HG03460 (cell line): ENCODE measurements at regions not wholly inside any gene's neighbourhood (a gene's known extent, or its start where the extent isn't known, plus 50 kb on each side); places are given as distances from the start of the nearest gene placed in this dataset.

Experiments used
- ATAC-seq: cut with Tn5 transposase; IDR thresholded peaks from one replicate; pipeline ENCODE4 v1.9.1; 2021; ENCODE audit not compliant: unreplicated experiment

DNA sequence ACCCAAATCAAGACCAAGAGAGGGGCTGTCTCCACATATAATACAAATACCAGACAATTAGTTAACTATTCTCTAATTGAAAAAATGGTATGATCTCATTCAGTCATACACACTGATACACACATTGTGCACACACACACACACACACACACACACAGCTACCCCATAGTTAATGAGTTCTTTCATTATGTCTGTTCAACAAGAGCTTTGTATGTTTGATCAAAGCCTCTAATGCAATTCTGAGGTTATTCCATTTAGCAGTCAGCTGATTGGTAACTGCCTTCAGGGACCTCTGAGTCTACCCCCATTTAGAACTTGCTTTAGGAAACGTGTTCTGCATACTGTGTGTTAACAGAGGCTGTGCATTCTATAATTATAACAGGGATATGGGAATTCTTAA is 741.4 kb upstream of the LRRTM4 start:
- ATAC-seq = no peak

DNA sequence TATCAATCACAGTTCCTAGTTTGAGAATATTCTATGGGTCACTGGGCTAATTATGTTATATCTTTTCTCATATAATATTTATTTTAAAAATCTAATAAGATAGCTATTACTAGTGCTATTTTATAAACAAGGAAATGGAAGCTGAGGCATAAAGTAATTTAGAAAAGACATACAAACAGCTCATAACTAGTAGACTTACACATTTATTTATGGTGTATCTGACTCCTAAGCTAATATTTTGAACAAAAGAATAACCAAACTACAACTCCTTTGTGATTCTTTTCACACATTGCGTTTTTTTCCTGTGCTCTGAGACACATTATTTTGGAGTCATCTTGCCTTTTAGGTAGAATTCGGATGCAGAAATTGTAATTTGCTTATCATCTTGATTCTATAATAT is 742.0 kb upstream of the LRRTM4 start:
- no peak for ATAC-seq

DNA sequence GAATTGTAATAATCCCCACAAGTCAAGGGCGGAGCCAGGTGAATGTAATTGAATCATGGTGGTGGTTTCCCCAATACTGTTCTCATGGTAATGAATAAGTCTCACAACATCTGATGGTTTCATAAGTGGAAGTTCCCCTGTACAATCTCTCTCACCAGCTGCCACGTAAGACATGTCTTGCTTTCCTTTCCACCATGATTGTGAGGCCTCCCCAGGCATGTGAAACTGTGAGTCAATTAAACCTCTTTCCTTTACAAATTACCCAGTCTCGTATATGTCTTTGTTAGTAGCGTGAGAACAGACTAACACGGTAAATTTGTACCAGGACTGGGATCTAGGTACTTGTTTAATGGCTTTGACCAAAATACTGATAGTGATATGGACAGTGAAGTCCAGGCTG is 744.3 kb upstream of the REG3G start:
- no peak for ATAC-seq

GRCh38 chr2:78290581-78291214 is 734.8 kb upstream of the REG3G start:
- no peak for ATAC-seq

DNA sequence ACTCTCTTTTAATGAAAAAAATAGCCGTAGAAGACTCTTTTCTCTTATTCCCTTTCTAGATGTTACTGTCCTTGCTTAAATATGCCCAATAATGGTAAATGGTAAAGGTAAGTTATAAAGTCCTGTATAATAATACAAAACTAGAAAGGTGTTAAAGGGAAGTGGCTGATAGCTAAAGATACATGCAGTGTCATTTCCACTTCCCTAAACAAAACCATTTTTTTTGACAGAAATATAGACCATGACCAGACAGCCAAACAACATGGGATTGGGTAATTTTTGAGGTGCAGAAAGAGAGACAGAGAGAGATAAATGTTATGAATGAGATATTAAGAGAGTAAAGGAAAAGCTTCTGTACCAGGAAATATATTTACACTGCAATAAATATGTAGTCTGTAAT is 731.7 kb upstream of the REG3G start:
- no peak for ATAC-seq

DNA sequence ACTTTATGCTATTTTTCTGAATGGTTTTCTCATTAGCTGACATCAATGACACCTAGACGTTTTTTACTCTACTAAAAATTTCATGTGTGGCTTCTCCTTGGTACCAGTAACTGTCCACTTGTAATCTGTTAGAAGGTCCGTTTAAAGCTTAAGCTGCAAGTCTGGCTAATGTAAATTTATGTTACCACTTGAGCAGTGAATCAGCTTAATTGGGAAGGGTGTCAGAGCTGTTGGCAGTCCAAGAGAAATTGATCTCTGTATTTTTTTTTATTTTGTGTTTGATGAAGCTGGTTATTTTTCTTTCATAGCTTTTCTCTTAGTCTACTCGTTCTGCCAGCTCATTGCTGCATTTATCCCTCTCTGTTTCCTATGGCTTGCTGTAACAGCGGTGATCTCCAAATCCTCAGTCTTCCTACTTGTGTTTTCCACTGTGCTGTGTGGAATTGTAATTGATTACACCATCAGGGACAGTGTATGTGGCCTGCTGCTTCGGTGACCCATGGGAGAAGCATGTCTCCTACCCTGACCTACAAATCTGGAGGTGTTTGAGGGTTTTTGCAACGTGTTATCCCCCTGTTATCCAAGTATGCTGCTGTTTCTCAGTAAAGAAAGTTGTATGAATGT is 724.2 kb upstream of the REG3G start:
- no peak for ATAC-seq

DNA sequence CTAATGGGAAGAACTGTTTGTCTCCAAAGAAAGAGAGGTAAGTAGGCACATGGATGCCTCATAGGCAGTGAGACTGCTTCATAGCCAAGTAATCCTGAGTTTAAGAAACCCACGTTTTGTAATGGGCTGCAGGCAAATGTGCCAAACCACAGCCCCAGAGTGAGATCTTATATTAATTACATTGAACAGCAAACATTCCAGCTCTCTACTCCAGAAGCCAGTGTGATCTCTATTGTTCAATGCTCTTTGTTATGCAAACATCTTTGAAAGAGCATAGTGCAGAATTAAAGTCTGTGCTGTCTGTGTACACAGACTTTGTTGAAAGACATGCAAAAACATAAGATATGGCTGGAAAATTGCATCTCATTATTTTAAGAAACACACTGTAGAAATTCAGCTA is 720.8 kb upstream of the REG3G start:
- no peak for ATAC-seq

DNA sequence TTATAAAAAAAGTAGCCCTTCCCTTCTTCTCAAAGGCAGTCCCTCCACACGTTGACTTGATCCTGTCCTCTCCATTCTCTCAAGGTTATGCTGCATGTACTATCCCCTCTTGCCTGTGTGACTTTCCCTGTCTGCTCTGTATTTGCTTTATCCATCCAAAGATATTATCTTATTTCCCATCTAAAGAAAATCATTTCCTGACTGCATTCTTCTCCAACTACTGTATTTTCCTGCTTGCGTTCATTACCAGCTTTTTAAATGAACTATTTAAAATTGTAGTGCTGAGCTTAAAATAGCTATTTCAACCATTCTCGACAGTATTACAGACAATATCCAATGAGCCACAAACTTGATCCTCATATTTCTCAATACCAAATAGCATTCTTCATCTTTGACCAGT is 716.0 kb upstream of the REG3G start:
- no peak for ATAC-seq

- ATAC-seq = no peak
Measured at GRCh38 chr2:78315368-78315767, 710.1 kb upstream of the REG3G start.

GRCh38 chr2:78318275-78318674 is 707.2 kb upstream of the REG3G start:
- no peak for ATAC-seq

GRCh38 chr2:78330193-78330592 is 695.3 kb upstream of the REG3G start:
- no peak for ATAC-seq

DNA sequence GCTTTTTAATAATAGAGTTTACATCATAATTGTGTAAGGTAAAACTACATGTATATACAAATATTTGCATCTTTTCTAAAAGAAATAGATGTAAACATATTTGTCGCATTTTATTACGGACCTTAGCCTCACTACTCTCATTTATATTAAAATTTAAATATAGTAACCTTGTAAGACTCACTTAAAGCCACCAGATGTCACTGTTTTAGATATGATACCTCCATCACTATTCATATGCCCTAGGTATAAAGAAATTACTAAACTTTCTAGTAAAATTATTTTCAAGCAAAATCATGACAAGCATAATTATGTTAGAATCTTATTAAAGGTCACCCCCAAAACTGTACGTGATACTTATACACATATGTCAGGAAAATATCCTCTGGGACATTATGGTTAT is 674.3 kb upstream of the REG3G start:
- no peak for ATAC-seq

DNA sequence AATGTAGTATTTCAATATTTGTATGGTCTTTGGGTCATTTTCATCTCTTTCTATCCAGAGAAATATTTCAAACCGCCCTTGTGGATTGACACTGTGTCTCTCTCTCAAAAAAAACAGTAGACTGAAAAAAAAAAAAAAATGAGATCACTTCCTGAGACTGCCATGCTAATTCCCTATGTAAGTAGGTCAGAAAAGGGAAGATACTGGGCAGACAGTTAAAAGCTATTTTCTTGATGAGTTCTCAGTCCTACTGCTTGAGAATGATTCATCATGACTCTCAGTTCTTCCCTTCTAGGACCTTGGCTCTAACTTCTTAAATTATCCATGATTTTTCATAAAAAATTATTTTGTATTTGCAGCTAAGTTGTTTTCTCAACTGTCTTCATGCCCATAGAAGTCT is 672.3 kb upstream of the REG3G start:
- no peak for ATAC-seq

GRCh38 chr2:78355967-78356366 is 669.5 kb upstream of the REG3G start:
- no peak for ATAC-seq

DNA sequence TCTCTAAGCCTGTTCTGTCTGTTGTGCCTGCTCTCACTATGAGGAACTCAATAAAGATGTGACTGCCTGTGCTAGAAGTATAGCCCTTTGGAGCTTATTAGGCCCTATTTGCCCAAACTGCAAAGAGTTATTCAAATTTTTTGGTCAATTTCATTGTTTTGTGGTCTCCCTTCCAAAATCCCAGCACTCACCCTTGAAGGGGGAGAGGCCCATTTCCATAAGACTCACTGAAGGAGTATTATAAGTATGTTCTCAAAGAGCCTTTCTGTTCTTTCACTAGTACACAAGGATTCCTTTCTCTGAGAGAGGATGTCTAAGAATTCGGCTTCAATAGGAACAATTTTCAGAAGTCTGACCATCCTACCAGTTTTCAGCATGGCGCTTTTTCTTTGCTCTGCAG is 641.9 kb upstream of the REG3G start:
- no peak for ATAC-seq

DNA sequence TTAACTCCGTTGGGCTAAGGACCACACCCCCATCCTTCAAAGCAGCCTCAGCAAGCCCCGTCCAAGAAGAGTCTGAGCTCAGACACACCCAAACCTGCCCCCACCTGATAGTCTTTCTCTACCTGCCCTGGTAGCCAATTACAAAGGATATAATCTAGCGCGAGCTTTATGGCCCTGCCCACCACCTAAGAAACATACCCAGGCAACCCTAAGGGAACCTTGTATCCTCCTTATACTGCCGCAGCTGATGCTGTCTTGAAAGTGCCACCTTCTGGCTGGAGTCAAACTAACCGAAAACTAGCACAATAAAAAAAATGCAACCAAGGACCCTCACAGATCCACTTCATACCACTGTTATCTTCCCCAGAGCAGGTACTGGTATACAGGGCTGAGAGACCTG is 628.3 kb upstream of the REG3G start:
- no peak for ATAC-seq

DNA sequence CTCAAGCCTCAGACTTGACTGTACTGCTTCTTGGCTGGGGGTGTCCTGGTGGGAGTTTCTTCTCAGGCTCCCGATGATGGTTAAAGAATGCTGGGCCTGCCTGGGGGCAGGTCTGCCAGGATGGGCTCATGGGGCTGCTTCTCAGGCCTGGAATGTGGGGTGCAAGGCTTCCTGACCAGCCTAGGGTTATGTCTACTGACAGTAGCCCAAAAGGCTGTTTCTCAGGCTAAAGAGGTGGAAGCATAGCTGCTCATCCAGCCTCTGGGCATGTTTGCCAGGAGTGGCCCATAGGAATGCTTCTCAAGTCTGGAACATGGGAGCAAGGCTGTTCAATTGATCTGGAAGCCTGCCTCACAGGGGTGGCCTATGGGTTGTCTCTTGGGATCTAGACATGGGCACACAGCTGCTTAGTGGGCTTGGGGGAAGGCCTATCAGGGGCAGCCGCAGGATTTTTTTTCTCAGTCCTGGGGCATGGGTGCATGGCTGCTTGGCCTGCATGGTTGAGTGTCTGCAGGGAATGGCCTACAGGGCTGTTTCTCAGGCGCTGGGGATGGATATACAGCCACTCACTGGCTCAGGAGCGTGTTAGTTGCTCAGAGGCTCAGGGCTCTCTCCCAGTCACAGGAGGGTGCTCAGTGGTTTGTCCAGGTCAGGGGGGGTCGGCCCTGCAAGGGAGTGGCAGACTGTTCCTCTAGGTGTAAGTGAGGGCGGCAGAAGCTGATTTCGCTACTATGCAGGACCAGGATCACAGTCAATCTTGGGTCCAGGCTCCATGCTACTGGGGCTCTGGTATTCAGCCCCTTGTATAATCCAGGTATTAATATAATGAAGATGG is 617.3 kb upstream of the REG3G start:
- no peak for ATAC-seq

- ATAC-seq = no peak
Measured at GRCh38 chr2:78408795-78409118, 616.7 kb upstream of the REG3G start.

DNA sequence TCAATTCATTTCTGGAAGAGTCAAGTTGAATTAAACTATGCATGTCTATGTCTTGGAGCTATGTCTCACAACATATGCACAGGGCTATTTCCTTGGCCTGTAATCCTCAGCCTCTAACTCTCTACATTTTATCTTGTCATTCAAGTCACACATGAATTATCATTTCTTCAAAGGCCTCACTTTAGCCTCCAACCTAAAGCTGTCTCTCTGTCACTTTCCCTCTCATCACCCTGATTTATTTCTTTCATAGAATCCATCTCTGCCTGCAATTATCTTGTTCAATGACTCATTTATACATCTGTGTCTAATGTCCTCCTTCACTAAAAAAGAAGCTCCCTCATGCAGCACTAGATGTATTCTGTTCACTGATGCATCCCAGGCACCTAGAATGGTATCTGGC is 614.2 kb upstream of the REG3G start:
- ATAC-seq = no peak

DNA sequence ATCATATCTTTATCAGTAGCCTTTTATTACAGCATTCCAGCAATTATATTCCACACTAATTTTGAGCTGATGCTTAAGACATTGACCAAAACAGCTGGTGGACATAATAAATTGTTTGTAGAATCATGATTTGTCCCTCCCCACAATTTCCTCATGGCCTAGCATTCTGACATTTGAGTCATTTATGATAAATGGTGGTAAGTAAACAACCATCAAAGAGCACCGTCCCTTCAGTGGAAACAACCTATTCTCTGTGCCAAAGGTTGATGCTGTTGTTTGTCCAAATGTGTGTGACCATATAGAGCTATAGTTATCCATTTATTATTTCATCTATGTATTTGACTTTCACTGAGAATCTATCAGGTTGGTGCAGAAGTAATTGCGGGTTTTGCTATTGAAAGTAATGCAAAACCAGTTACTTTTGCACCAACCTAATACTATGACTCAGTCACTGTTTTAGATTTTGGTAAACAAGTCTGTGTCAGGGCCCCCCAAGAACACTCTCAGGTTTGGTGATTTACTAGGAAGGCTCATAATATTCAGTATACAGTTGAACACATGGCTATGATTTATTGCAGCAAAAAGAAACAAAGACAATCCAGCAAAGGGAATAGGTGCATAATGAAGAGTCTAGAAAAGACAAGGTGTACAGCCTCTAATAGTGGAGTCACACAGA is 608.7 kb upstream of the REG3G start:
- ATAC-seq = no peak

DNA sequence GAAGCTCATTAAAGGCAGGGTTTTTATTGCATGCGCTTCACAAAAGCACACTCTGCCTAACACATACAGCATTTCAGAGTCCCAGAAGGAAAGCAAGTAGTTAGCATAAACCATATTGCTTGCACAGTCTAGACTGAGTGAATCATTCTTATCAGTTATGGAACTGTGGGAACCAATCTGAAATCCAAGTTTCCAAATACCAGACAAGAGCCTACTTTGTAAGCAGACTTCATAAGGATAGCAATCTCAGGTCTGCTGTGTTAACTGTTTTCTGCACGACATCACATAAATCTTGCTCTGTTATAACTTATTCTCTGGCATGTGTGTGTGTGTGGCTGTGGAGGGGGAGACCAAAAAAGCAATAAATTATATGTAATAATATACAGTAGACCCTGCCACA is 608.1 kb upstream of the REG3G start:
- ATAC-seq = no peak

DNA sequence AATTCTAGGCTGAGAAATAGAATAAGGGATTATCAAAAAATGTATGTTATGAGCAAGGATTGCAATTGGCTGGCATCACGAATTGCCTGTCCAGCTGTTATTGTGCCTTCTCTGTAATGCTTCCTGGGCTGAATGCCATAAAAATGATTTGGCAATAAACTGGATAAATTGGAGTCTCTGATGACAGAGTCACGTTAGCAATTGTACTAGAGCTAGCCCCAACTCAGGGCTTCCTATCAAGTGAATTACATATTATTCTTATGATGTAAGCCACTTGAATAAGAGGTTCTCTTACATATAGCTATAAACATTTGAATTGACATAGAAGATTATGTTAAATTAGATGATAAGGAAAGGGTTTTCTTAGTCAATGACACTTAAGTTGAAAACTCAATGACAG is 607.5 kb upstream of the REG3G start:
- ATAC-seq = no peak
